Suprapubic skin (tissue), 4 donors: ENCODE measurements at regions not wholly inside any gene's neighbourhood (a gene's known extent, or its start where the extent isn't known, plus 50 kb on each side); places are given as distances from the start of the nearest gene placed in this dataset.

Source experiments
- DNase-seq, 2 donors: peaks; one replicate each; pipeline ENCODE4 v3.0.0-alpha.2; 2019; ENCODE audit warnings: low spot score in 2 of 2
- H3K27ac ChIP-seq: fragments of 200-600 bp; sonication (generic); one replicate; pipeline ENCODE4 v1.5.1; 2019
- H3K27me3 ChIP-seq: fragments of 200-600 bp; sonication (generic); one replicate; pipeline ENCODE4 v1.5.1; 2019
- H3K36me3 ChIP-seq: fragments of 200-600 bp; sonication (generic); one replicate; pipeline ENCODE4 v1.5.1; 2019
- H3K4me1 ChIP-seq: fragments of 200-600 bp; sonication (generic); one replicate; pipeline ENCODE4 v1.5.1; 2019
- H3K4me3 ChIP-seq: fragments of 200-600 bp; sonication (generic); one replicate; pipeline ENCODE4 v1.5.1; 2019; ENCODE audit warnings: mild to moderate bottlenecking
- H3K9me3 ChIP-seq: fragments of 200-600 bp; sonication (generic); one replicate; pipeline ENCODE4 v1.5.1; 2019
- EP300 ChIP-seq: sonication (generic); formaldehyde crosslinking; IDR thresholded peaks from one replicate; pipeline ENCODE4 v1.6.1; 2017; ENCODE audit warnings: antibody characterized with exemption
- POLR2A ChIP-seq, 2 donors: fragments of 450-650 bp; IDR thresholded peaks; one replicate each; pipeline ENCODE4 v1.6.1; 2017; ENCODE audit warnings: antibody characterized with exemption in 2 of 2, mild to moderate bottlenecking in 2 of 2, moderate library complexity in 2 of 2
- POLR2AphosphoS5 ChIP-seq, 3 donors: sonication (generic); formaldehyde crosslinking; IDR thresholded peaks; one replicate each; pipeline ENCODE4 v1.6.1; 2017; ENCODE audit warnings: antibody characterized with exemption in 3 of 3
- WGBS: methylation state at CpG from one replicate; pipeline ENCODE4 v1.1.5; 2018; 5-methylcytosine and 5-hydroxymethylcytosine counted together
- TF ChIP-seq, protein P1 (sequence below), 2 donors: fragments of 200-600 bp in 1 of 2; fragments of 450-650 bp in 1 of 2; sonication (generic) in 1 of 2; IDR thresholded peaks; one replicate each; pipeline ENCODE4 v1.5.1; 2016 to 2019; ENCODE audit warnings: antibody characterized with exemption in 2 of 2, mild to moderate bottlenecking in 1 of 2, moderate library complexity in 1 of 2

DNA sequence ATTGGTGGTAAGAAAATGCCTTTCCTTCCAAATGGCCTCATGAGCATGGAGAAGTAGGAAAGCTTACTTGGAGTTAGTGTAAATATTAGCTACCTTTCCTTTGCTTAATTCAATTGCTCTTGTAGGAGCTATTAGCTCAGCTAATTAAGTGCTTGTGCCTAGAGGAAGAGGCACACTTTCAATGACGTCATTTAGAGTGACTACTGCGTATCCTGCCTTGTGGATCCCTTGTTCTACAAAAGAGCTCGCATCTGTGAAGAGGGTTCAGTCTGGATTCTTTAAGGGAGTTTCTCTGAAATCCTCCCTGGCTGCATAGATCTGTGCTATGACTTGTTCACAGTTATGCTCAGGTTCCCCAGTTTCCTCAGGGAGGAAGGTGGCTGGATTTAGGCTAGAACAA is 122.5 kb upstream of the SPHKAP start:
- no peak for TF ChIP-seq POLR2A (IDR thresholded peaks at IDR 0.05)
- TF ChIP-seq POLR2AphosphoS5 (IDR thresholded peaks at IDR 0.05) = no peak
- TF ChIP-seq EP300 = no peak
- TF ChIP-seq, protein P1, sequence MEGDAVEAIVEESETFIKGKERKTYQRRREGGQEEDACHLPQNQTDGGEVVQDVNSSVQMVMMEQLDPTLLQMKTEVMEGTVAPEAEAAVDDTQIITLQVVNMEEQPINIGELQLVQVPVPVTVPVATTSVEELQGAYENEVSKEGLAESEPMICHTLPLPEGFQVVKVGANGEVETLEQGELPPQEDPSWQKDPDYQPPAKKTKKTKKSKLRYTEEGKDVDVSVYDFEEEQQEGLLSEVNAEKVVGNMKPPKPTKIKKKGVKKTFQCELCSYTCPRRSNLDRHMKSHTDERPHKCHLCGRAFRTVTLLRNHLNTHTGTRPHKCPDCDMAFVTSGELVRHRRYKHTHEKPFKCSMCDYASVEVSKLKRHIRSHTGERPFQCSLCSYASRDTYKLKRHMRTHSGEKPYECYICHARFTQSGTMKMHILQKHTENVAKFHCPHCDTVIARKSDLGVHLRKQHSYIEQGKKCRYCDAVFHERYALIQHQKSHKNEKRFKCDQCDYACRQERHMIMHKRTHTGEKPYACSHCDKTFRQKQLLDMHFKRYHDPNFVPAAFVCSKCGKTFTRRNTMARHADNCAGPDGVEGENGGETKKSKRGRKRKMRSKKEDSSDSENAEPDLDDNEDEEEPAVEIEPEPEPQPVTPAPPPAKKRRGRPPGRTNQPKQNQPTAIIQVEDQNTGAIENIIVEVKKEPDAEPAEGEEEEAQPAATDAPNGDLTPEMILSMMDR (IDR thresholded peaks at IDR 0.05) = no peak
- H3K27ac ChIP-seq = no peak overlapping the region
- no peaks in the 10 kb centered on the region for H3K9me3 ChIP-seq
- 93% methylated on average over 3 of the region's 3 CpGs for WGBS
- DNase-seq = no peak
- no peaks in the 10 kb centered on the region for H3K36me3 ChIP-seq
- no peaks in the 10 kb centered on the region for H3K4me1 ChIP-seq
- no peaks in the 10 kb centered on the region for H3K27me3 ChIP-seq
- no peak overlapping the region for H3K4me3 ChIP-seq

- TF ChIP-seq POLR2A (IDR thresholded peaks at IDR 0.05) (no peak), POLR2AphosphoS5 (IDR thresholded peaks at IDR 0.05) (no peak), EP300 (no peak)
- TF ChIP-seq, protein P1 (IDR thresholded peaks at IDR 0.05) = no peak
- no peak overlapping the region for H3K27ac ChIP-seq
- H3K36me3 ChIP-seq = no peaks in the 10 kb centered on the region
- no peaks in the 10 kb centered on the region for H3K9me3 ChIP-seq
- DNase-seq = no peak
- H3K27me3 ChIP-seq = no peaks in the 10 kb centered on the region
- no peak overlapping the region for H3K4me3 ChIP-seq
- H3K4me1 ChIP-seq = no peaks in the 10 kb centered on the region
- 75% methylated on average over 3 of the region's 3 CpGs for WGBS
These were observed 102.1 kb upstream of the SPHKAP start for GRCh38 chr2:228283491-228284171.

DNA sequence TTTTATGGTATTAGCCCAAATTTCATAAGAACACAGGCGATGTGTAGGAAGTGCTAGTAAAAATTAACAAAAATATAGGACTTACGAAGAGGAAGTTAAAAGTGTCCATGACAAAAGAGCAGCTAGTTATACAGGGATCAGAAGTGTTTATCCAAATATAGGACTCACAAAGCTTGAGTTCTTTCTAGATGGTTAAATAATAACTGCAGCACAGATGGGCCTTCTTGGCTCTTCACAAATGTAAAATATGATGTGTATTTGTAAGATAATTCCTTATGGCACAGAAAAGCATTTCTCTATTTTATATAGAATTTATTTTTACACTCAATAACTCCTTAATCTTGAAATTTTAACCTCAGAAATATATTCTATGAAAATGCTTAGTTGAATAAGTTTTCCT is 100.9 kb upstream of the SPHKAP start:
- Histone ChIP-seq H3K9me3 (no peaks in the 10 kb centered on the region), H3K36me3 (no peaks in the 10 kb centered on the region), H3K4me3 (no peak overlapping the region), H3K27ac (no peak overlapping the region), H3K27me3 (no peaks in the 10 kb centered on the region), H3K4me1 (no peaks in the 10 kb centered on the region)
- 82% methylated on average over 2 of the region's 2 CpGs for WGBS
- DNase-seq = no peak
- TF ChIP-seq POLR2AphosphoS5 (IDR thresholded peaks at IDR 0.05) = no peak
- no peak for TF ChIP-seq EP300
- TF ChIP-seq POLR2A (IDR thresholded peaks at IDR 0.05) = no peak

- TF ChIP-seq EP300 (no peak), POLR2A (IDR thresholded peaks at IDR 0.05) (no peak), POLR2AphosphoS5 (IDR thresholded peaks at IDR 0.05) (no peak)
- TF ChIP-seq, protein P1 (IDR thresholded peaks at IDR 0.05) = no peak
- Histone ChIP-seq H3K9me3 (no peaks in the 10 kb centered on the region), H3K4me3 (no peak overlapping the region), H3K4me1 (no peaks in the 10 kb centered on the region), H3K27ac (no peak overlapping the region), H3K27me3 (no peaks in the 10 kb centered on the region), H3K36me3 (no peaks in the 10 kb centered on the region)
- no peak for DNase-seq
- WGBS = 73% methylated on average over 6 of the region's 6 CpGs
These were observed 91.7 kb upstream of the SPHKAP start for GRCh38 chr2:228273159-228273558.

- no peaks in the 10 kb centered on the region for H3K27me3 ChIP-seq
- DNase-seq = no peak
- H3K27ac ChIP-seq = no peak overlapping the region
- whole genome bisulfite sequencing = 70% methylated on average over 2 of the region's 2 CpGs
- no peaks in the 10 kb centered on the region for H3K9me3 ChIP-seq
- TF ChIP-seq EP300 = no peak
- no peak for TF ChIP-seq POLR2A (IDR thresholded peaks at IDR 0.05)
- TF ChIP-seq, protein P1 (IDR thresholded peaks at IDR 0.05) = no peak
- no peak for TF ChIP-seq POLR2AphosphoS5 (IDR thresholded peaks at IDR 0.05)
- H3K4me1 ChIP-seq = no peaks in the 10 kb centered on the region
- H3K36me3 ChIP-seq = no peaks in the 10 kb centered on the region
- H3K4me3 ChIP-seq = no peak overlapping the region
These were observed 87.9 kb upstream of the SPHKAP start for GRCh38 chr2:228269351-228269750.

- no peak for TF ChIP-seq POLR2A (IDR thresholded peaks at IDR 0.05)
- TF ChIP-seq, protein P1 (IDR thresholded peaks at IDR 0.05) = no peak
- TF ChIP-seq POLR2AphosphoS5 (IDR thresholded peaks at IDR 0.05) = no peak
- no peak for DNase-seq
- Histone ChIP-seq H3K4me3 (no peak overlapping the region), H3K4me1 (no peaks in the 10 kb centered on the region), H3K27me3 (no peaks in the 10 kb centered on the region), H3K9me3 (no peaks in the 10 kb centered on the region), H3K27ac (no peak overlapping the region), H3K36me3 (no peaks in the 10 kb centered on the region)
- WGBS = 86% methylated on average over 1 of the region's 1 CpG
These were observed 87.3 kb upstream of the SPHKAP start for GRCh38 chr2:228268756-228269155.
